ENCODE measurements at regions not wholly inside any gene's neighbourhood (a gene's known extent, or its start where the extent isn't known, plus 50 kb on each side); places are given as distances from the start of the nearest gene placed in this dataset.

DNA sequence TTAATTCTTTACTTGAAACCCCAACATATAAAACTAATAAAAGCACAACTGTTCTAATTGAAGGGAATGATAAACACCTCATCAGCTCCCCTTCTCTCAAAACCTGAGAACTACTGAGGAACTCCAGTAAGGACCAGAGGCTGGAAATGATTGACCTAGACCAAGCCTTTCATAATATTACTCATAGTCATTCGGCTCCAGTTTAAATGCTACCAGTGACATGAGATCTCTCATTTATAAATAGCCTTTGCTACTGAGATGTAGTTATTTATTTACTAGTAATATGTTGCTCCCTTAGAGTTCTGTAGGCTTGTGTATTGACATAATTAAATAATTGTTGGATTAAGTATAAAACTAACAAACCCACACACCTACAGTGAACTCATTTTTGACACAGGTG is 209.8 kb upstream of the PRMT6 start:
- Histone ChIP-seq H3K36me3 (ENCODE audit: insufficient read depth, low read length) (no peaks in the 10 kb centered on the region), H4K20me1 (ENCODE audit: insufficient read depth, low read length, poor library complexity, severe bottlenecking) (no peaks in the 10 kb centered on the region), H3K9me3 (ENCODE audit: insufficient read depth, low read depth, low read length) (no peaks in the 10 kb centered on the region), H3K9ac (ENCODE audit: low read depth, low read length, poor library complexity, severe bottlenecking) (no peak overlapping the region), H3K4me1 (ENCODE audit: insufficient read depth, low read length, poor library complexity, severe bottlenecking) (no peaks in the 10 kb centered on the region), H3K4me2 (ENCODE audit: low read depth, low read length, poor library complexity, severe bottlenecking) (no peak overlapping the region), H3F3A (ENCODE audit: low read depth) (no peaks in the 10 kb centered on the region), H3K27me3 (ENCODE audit: insufficient read depth, low read length, poor library complexity, severe bottlenecking) (no peaks in the 10 kb centered on the region), H2AFZ (ENCODE audit: low read length) (no peak overlapping the region), H3K9me2 (replicated peaks; ENCODE audit: low read depth, low read length) (no peaks in the 10 kb centered on the region), H3K79me2 (ENCODE audit: insufficient read depth, low read length) (no peaks in the 10 kb centered on the region), H3K4me3 (ENCODE audit: low read length, poor library complexity, severe bottlenecking) (no peak overlapping the region)
- TF ChIP-seq, protein P1, sequence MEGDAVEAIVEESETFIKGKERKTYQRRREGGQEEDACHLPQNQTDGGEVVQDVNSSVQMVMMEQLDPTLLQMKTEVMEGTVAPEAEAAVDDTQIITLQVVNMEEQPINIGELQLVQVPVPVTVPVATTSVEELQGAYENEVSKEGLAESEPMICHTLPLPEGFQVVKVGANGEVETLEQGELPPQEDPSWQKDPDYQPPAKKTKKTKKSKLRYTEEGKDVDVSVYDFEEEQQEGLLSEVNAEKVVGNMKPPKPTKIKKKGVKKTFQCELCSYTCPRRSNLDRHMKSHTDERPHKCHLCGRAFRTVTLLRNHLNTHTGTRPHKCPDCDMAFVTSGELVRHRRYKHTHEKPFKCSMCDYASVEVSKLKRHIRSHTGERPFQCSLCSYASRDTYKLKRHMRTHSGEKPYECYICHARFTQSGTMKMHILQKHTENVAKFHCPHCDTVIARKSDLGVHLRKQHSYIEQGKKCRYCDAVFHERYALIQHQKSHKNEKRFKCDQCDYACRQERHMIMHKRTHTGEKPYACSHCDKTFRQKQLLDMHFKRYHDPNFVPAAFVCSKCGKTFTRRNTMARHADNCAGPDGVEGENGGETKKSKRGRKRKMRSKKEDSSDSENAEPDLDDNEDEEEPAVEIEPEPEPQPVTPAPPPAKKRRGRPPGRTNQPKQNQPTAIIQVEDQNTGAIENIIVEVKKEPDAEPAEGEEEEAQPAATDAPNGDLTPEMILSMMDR (conservative IDR thresholded peaks at IDR 0.05; ENCODE audit: low read length): no peak
- TF ChIP-seq EZH2phosphoT487 (IDR thresholded peaks at IDR 0.05; ENCODE audit: borderline replicate concordance): no peak

DNA sequence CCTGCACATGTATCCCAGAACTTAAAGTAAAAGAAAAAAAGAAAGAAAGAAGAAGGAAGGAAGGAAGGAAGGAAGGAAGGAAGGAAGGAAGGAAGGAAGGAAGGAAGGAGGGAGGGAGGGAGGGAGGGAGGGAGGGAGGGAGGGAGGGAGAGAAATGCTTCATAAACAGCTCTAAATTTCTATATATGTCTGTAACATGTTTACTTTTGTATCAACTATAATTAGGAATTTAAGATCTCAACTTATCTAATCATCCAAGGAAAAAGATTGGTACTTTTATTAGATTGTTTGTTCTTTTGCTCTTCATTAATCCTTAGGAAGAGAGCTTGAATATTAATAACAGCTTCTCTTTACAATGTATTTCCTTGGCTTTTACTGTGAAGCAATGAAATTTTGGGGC is 195.4 kb upstream of the PRMT6 start:
- no peaks in the 10 kb centered on the region for H4K20me1 ChIP-seq (ENCODE audit: insufficient read depth, low read length, poor library complexity, severe bottlenecking)
- no peaks in the 10 kb centered on the region for H3K79me2 ChIP-seq (ENCODE audit: insufficient read depth, low read length)
- H3K9ac ChIP-seq (ENCODE audit: low read depth, low read length, poor library complexity, severe bottlenecking): no peak overlapping the region
- no peak overlapping the region for H3K4me2 ChIP-seq (ENCODE audit: low read depth, low read length, poor library complexity, severe bottlenecking)
- H2AFZ ChIP-seq (ENCODE audit: low read length): no peak overlapping the region
- TF ChIP-seq, protein P1 (conservative IDR thresholded peaks at IDR 0.05; ENCODE audit: low read length): no peak
- TF ChIP-seq EZH2phosphoT487 (IDR thresholded peaks at IDR 0.05; ENCODE audit: borderline replicate concordance): no peak
- no peaks in the 10 kb centered on the region for H3K9me2 ChIP-seq (replicated peaks; ENCODE audit: low read depth, low read length)
- H3K27me3 ChIP-seq (ENCODE audit: insufficient read depth, low read length, poor library complexity, severe bottlenecking): no peaks in the 10 kb centered on the region
- no peaks in the 10 kb centered on the region for H3K9me3 ChIP-seq (ENCODE audit: insufficient read depth, low read depth, low read length)
- no peaks in the 10 kb centered on the region for H3K36me3 ChIP-seq (ENCODE audit: insufficient read depth, low read length)
- no peaks in the 10 kb centered on the region for H3F3A ChIP-seq (ENCODE audit: low read depth)
- no peak overlapping the region for H3K4me3 ChIP-seq (ENCODE audit: low read length, poor library complexity, severe bottlenecking)
- H3K4me1 ChIP-seq (ENCODE audit: insufficient read depth, low read length, poor library complexity, severe bottlenecking): no peaks in the 10 kb centered on the region

DNA sequence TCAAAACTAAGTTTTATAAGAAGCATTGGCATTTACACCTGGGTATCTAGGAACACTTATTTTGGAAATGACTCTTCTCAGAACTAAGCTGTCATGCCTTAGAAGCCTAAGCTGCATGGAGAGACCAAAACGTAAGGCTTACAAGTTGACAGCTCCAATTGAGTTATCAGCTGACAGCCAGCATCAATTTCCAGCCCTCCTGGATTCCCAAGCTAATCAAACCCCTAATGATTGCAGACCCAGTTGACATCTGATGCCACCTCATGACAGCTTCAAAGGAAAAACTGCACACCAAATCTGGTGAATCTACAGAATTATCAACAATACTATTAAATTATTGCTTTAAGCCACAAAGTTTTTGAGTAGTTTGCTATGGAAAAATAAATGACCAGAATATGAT is 187.6 kb upstream of the PRMT6 start:
- H3K4me3 ChIP-seq (ENCODE audit: low read length, poor library complexity, severe bottlenecking): no peak overlapping the region
- H3F3A ChIP-seq (ENCODE audit: low read depth): no peaks in the 10 kb centered on the region
- H3K27me3 ChIP-seq (ENCODE audit: insufficient read depth, low read length, poor library complexity, severe bottlenecking): no peaks in the 10 kb centered on the region
- no peaks in the 10 kb centered on the region for H3K79me2 ChIP-seq (ENCODE audit: insufficient read depth, low read length)
- H3K9me3 ChIP-seq (ENCODE audit: insufficient read depth, low read depth, low read length): no peaks in the 10 kb centered on the region
- no peak overlapping the region for H3K4me2 ChIP-seq (ENCODE audit: low read depth, low read length, poor library complexity, severe bottlenecking)
- no peak for TF ChIP-seq EZH2phosphoT487 (IDR thresholded peaks at IDR 0.05; ENCODE audit: borderline replicate concordance)
- TF ChIP-seq, protein P1 (conservative IDR thresholded peaks at IDR 0.05; ENCODE audit: low read length): no peak
- H3K9me2 ChIP-seq (replicated peaks; ENCODE audit: low read depth, low read length): 0 out of 2 replicates have a peak, but pooled peaks cover 4% of the 10 kb centered on the region
- no peaks in the 10 kb centered on the region for H4K20me1 ChIP-seq (ENCODE audit: insufficient read depth, low read length, poor library complexity, severe bottlenecking)
- H3K4me1 ChIP-seq (ENCODE audit: insufficient read depth, low read length, poor library complexity, severe bottlenecking): no peaks in the 10 kb centered on the region
- H3K9ac ChIP-seq (ENCODE audit: low read depth, low read length, poor library complexity, severe bottlenecking): no peak overlapping the region
- H2AFZ ChIP-seq (ENCODE audit: low read length): no peak overlapping the region
- no peaks in the 10 kb centered on the region for H3K36me3 ChIP-seq (ENCODE audit: insufficient read depth, low read length)
